Thyroid gland (tissue), 4 donors: ENCODE measurements at regions not wholly inside any gene's neighbourhood (a gene's known extent, or its start where the extent isn't known, plus 50 kb on each side); places are given as distances from the start of the nearest gene placed in this dataset.

ENCODE experiments used
- CTCF ChIP-seq, 6 experiments: fragments of 200-600 bp in 3 of 6; fragments of 450-650 bp in 3 of 6; sonication (generic) in 3 of 6; IDR thresholded peaks; one replicate each; pipeline ENCODE4 v1.5.1; 2016 to 2019; ENCODE audit warnings: antibody characterized with exemption in 6 of 6, mild to moderate bottlenecking in 2 of 6, inconsistent platforms in 1 of 6, moderate library complexity in 1 of 6
- POLR2A ChIP-seq, 2 donors: fragments of 450-650 bp; IDR thresholded peaks; one replicate each; pipeline ENCODE4 v1.6.1; 2017; ENCODE audit warnings: antibody characterized with exemption in 2 of 2, mild to moderate bottlenecking in 2 of 2, moderate library complexity in 1 of 2

- TF ChIP-seq CTCF (IDR thresholded peaks at IDR 0.05) = no peak
- TF ChIP-seq POLR2A (IDR thresholded peaks at IDR 0.05) = no peak
These were observed 244.5 kb upstream of the EPHA4 start for GRCh38 chr2:221816566-221816965.
